OCI-LY3 (cell line): ENCODE measurements at regions not wholly inside any gene's neighbourhood (a gene's known extent, or its start where the extent isn't known, plus 50 kb on each side); places are given as distances from the start of the nearest gene placed in this dataset.
A peak's percentile ranks its signal among the peaks of the same experiment; 100 is the strongest.

Experiments
- H2AFZ ChIP-seq: fragments of 200-600, 300-600 bp; shearing (Covaris generic); 2 replicates; pipeline ENCODE4 v1.6.0; 2014; ENCODE audit warnings: antibody characterized with exemption, low read depth, low read length
- H3K27ac ChIP-seq: fragments of 200-600, 300-600 bp; sonication (generic); 2 replicates; pipeline ENCODE4 v1.5.1; 2014; ENCODE audit warnings: mild to moderate bottlenecking, low read length, moderate library complexity, mixed read lengths
- H3K27me3 ChIP-seq: fragments of 200-600, 300-600 bp; sonication (generic); 2 replicates; pipeline ENCODE4 v1.6.1; 2014; ENCODE audit warnings: low read depth, low read length, mixed read lengths
- H3K36me3 ChIP-seq: fragments of 200-600, 300-600 bp; sonication (generic); replicated peaks from 2 replicates; pipeline ENCODE3; 2014; ENCODE audit warnings: low read depth, low read length, mixed read lengths
- H3K4me1 ChIP-seq: fragments of 300-600, 200-600 bp; sonication (generic); 2 replicates; pipeline ENCODE4 v1.6.1; 2014; ENCODE audit warnings: low read length, mixed read lengths
- H3K4me2 ChIP-seq: fragments of 200-600, 300-600 bp; sonication (generic); 2 replicates; pipeline ENCODE4 v1.6.1; 2014; ENCODE audit warnings: low read length, mixed read lengths
- H3K4me3 ChIP-seq: fragments of 300-600, 200-600 bp; sonication (generic); 2 replicates; pipeline ENCODE4 v1.5.1; 2014; ENCODE audit warnings: antibody characterized with exemption, mild to moderate bottlenecking, low read length, moderate library complexity
- H3K79me2 ChIP-seq: fragments of 300-600, 200-600 bp; shearing (Covaris generic); 2 replicates; pipeline ENCODE4 v1.6.1; 2014; ENCODE audit warnings: mild to moderate bottlenecking, low read length, mixed read lengths
- H3K9ac ChIP-seq: fragments of 300-600, 200-600 bp; shearing (Covaris generic); 2 replicates; pipeline ENCODE4 v1.6.0; 2014; ENCODE audit warnings: mild to moderate bottlenecking, low read length, moderate library complexity
- H3K9me3 ChIP-seq: fragments of 200-600, 300-600 bp; shearing (Covaris generic); 2 replicates; pipeline ENCODE4 v1.6.1; 2014; ENCODE audit warnings: low read length, mixed read lengths; ENCODE audit not compliant: insufficient read depth
- H4K20me1 ChIP-seq: fragments of 200-600, 300-600 bp; sonication (generic); 2 replicates; pipeline ENCODE4 v1.6.1; 2016; ENCODE audit warnings: low read length, mixed read lengths; ENCODE audit not compliant: insufficient read depth
- EZH2phosphoT487 ChIP-seq: fragments of 200-600 bp; shearing (Covaris generic); IDR thresholded peaks from 2 replicates; pipeline ENCODE4 v1.6.1; 2018; ENCODE audit warnings: antibody characterized with exemption, mixed run types, low read depth
- TF ChIP-seq, protein P1 (sequence below): fragments of 200-600, 300-600 bp; sonication (generic); IDR thresholded peaks from 2 replicates; pipeline ENCODE4 v1.5.1; 2014; ENCODE audit warnings: antibody characterized with exemption, low read length, low read depth

DNA sequence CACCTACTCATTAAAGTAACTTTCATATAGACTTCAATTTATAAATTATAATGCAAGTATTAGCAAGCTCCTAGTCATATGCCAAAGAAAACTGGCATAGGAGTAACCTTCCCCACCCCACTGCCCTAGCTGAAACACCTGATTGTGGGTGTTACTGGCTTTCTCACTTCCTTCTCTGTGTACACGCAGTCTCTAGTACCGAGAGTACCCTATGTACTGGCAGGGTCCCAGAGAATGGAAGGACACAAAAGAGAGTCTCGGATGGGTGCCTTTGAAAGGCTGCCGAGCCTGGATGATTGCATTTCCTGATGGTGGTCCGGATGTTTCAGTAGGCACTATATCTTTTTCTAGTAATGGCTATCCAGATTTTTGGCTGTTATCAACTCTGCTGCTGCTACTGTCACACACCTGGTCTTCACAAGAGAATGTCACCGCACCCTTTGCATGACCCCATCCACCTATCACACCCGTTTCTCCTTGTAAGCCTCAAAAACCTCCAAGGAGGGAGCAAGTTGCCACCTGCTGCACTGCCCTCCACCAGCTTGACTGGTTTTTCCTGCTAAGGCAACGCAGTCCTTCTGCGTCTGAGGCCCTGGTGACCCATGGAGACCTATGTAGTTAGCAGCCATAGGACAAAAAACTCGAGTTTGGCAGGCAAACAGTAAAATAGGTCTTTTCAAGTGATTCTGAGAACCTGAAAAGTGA lies 53.8 kb upstream of the CLINT1 start:
- TF ChIP-seq EZH2phosphoT487: no peak
- TF ChIP-seq, protein P1, sequence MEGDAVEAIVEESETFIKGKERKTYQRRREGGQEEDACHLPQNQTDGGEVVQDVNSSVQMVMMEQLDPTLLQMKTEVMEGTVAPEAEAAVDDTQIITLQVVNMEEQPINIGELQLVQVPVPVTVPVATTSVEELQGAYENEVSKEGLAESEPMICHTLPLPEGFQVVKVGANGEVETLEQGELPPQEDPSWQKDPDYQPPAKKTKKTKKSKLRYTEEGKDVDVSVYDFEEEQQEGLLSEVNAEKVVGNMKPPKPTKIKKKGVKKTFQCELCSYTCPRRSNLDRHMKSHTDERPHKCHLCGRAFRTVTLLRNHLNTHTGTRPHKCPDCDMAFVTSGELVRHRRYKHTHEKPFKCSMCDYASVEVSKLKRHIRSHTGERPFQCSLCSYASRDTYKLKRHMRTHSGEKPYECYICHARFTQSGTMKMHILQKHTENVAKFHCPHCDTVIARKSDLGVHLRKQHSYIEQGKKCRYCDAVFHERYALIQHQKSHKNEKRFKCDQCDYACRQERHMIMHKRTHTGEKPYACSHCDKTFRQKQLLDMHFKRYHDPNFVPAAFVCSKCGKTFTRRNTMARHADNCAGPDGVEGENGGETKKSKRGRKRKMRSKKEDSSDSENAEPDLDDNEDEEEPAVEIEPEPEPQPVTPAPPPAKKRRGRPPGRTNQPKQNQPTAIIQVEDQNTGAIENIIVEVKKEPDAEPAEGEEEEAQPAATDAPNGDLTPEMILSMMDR: no peak
- Histone ChIP-seq H3K4me3 (peak overlapping the region; percentile 50), H3K4me1 (peaks cover 58% of the 10 kb centered on the region), H3K4me2 (peak overlapping the region; percentile 63), H2AFZ (no peak overlapping the region; the same call in 1 of the 2 replicates), H3K9me3 (no peaks in the 10 kb centered on the region), H3K27ac (peak overlapping the region; percentile 73), H3K36me3 (no peaks in the 10 kb centered on the region), H3K79me2 (no peaks in the 10 kb centered on the region), H3K9ac (peak overlapping the region; percentile 66), H4K20me1 (no peaks in the 10 kb centered on the region), H3K27me3 (no peaks in the 10 kb centered on the region)

- no peak for TF ChIP-seq EZH2phosphoT487
- TF ChIP-seq, protein P1: no peak
- H3K36me3 ChIP-seq: no peaks in the 10 kb centered on the region
- H3K27ac ChIP-seq: peak overlapping the region; percentile 52
- no peaks in the 10 kb centered on the region for H3K9me3 ChIP-seq
- H4K20me1 ChIP-seq: no peaks in the 10 kb centered on the region
- peak overlapping the region; percentile 3; the same call in 1 of the 2 replicates for H3K9ac ChIP-seq
- peak overlapping the region; percentile 44 for H3K4me2 ChIP-seq
- H3K4me1 ChIP-seq: peaks cover 50% of the 10 kb centered on the region
- no peaks in the 10 kb centered on the region for H3K27me3 ChIP-seq
- no peaks in the 10 kb centered on the region for H3K79me2 ChIP-seq
- H3K4me3 ChIP-seq: peak overlapping the region; percentile 28; the same call in 1 of the 2 replicates
- H2AFZ ChIP-seq: no peak overlapping the region
Observed at GRCh38 chr5:157911568-157911967, 52.6 kb upstream of the CLINT1 start.
